GM19372 (cell line): ENCODE measurements at regions not wholly inside any gene's neighbourhood (a gene's known extent, or its start where the extent isn't known, plus 50 kb on each side); places are given as distances from the start of the nearest gene placed in this dataset.

Source experiments
- ATAC-seq: cut with Tn5 transposase; IDR thresholded peaks from one replicate; pipeline ENCODE4 v1.9.1; 2021; ENCODE audit warnings: mild to moderate bottlenecking, low read depth, moderate library complexity; ENCODE audit not compliant: unreplicated experiment

GRCh38 chr16:27679899-27680298 lies 130.0 kb downstream of the KATNIP start:
- ATAC-seq: no peak

- no peak for ATAC-seq
These were observed 131.7 kb downstream of the KATNIP start for GRCh38 chr16:27681681-27682080.

GRCh38 chr16:27684047-27684446 lies 134.1 kb downstream of the KATNIP start:
- ATAC-seq: no peak

- no peak for ATAC-seq
These were observed 135.9 kb downstream of the KATNIP start for GRCh38 chr16:27685807-27686206.

- ATAC-seq: no peak
These were observed 137.0 kb downstream of the KATNIP start for GRCh38 chr16:27686926-27687325.

GRCh38 chr16:27687605-27688004 lies 137.7 kb downstream of the KATNIP start:
- no peak for ATAC-seq

- no peak for ATAC-seq
These were observed 139.8 kb downstream of the KATNIP start for GRCh38 chr16:27689711-27690110.

- no peak for ATAC-seq
These were observed 140.7 kb downstream of the KATNIP start for GRCh38 chr16:27690608-27691007.

GRCh38 chr16:27691721-27692120 lies 141.8 kb downstream of the KATNIP start:
- ATAC-seq: no peak

- no peak for ATAC-seq
These were observed 142.6 kb downstream of the KATNIP start for GRCh38 chr16:27692576-27692975.

- no peak for ATAC-seq
These were observed 145.2 kb downstream of the KATNIP start for GRCh38 chr16:27695161-27695560.

GRCh38 chr16:27698266-27698665 lies 148.3 kb downstream of the KATNIP start:
- no peak for ATAC-seq

- ATAC-seq: no peak
These were observed 148.8 kb downstream of the KATNIP start for GRCh38 chr16:27698746-27699145.

GRCh38 chr16:27699540-27699939 lies 149.6 kb downstream of the KATNIP start:
- no peak for ATAC-seq

GRCh38 chr16:27700304-27700995 lies 150.5 kb downstream of the KATNIP start:
- ATAC-seq: no peak

GRCh38 chr16:27701381-27701780 lies 151.4 kb downstream of the KATNIP start:
- ATAC-seq: no peak

- ATAC-seq: no peak
These were observed 153.2 kb downstream of the KATNIP start for GRCh38 chr16:27703121-27703520.

- no peak for ATAC-seq
These were observed 153.6 kb downstream of the KATNIP start for GRCh38 chr16:27703545-27703944.

GRCh38 chr16:27704252-27704651 lies 154.3 kb downstream of the KATNIP start:
- no peak for ATAC-seq

- ATAC-seq: no peak
These were observed 156.4 kb downstream of the KATNIP start for GRCh38 chr16:27706156-27706865.

GRCh38 chr16:27706866-27707685 lies 157.1 kb downstream of the KATNIP start:
- no peak for ATAC-seq
